ENCODE measurements at regions not wholly inside any gene's neighbourhood (a gene's known extent, or its start where the extent isn't known, plus 50 kb on each side); places are given as distances from the start of the nearest gene placed in this dataset.
A peak's percentile ranks its signal among the peaks of the same experiment; 100 is the strongest.

DNA sequence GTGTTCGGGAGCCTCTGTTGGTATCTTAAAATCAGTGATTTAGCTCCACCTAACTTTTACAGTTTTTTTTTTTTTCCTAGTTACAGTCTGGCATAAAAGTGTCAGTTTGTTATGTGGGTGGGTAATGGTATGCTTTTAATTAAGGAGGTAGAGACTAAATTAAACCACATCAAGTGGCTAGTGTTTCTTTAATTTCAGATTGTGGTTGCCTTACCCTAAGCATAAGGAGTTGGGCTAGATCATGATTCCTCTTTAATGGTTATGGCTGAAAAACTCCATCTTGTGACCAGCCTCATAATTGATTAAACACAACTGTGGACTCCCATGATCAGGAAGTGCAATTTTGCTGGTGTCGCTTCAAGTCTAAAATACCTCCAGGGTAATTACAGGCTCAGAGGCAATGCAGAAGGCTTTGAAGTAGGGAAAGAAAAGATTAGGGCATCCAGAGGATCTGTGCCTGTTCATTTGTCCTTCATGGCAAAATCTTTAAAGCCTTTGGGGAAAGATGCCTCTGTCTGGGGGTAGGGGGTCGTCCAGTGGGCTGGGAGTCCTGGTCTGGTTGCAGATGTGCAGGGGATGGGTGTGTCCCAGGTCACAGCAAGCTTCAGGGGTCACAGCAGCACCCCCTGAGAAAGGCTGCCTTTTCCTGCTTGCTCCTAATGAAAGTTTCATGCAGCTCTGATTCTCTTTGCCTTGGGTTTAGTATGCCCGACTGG is 579.2 kb downstream of the BCL11A start:
- DNase-seq (ENCODE audit: low spot score), result peak; percentile 76

DNA sequence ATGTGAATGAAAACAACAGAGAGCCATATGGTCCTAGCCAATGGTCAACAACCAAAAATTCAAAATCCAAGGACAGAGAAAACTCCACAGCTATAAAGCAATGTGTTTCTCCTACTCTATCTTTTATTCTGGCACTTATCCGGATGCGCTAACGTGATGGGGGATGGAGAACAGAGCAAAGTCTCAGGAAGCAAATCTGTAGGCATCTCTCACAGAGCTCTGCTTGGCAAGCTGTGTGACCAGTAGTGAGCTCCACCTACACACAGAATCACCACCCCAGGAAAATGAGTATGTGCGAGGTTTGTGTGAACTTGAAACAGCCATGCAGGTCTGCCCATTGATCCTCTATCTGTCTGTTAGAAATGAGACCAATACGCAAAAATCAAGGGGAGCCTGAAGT is 584.3 kb downstream of the BCL11A start:
- no peak for DNase-seq (ENCODE audit: low spot score)

DNA sequence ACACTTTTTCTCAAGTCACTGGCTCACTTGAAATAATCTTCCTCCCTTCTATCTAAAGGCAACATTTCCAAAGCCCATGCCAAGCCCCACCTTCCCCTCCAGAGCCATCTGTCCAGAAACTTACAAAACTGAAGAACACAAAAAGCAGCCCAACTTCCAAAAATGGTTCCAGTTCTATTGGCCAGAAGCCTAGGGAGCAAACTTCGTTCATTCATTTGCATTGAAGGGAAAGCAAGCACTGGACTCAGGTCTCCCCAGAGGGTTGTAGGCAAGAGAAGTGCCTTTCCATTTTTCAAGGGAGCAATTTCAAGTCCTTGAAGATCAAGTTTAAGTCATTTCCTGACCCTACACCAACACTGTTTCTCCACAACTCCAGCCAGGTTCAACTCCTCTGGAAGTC is 585.0 kb downstream of the BCL11A start:
- no peak for DNase-seq (ENCODE audit: low spot score)

DNA sequence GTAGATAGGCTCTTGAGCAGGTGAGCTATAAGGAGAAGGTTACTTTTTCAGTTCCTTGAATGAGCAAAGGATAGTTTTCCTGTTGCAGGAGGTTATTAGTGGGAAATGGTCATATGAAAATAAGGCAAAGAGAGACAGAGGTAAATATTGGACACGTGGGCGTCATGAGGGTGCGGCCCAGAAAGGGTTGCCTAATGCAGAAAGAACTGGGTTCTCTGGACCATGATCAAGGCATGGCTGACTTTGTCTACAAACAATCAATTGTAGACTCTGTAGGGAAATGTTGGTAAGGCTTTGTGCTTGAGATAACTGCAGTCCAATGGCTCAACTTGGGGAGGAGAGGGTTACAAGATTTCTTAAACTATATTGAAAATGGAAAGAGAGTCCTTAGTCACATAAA is 585.8 kb downstream of the BCL11A start:
- no peak for DNase-seq (ENCODE audit: low spot score)

DNA sequence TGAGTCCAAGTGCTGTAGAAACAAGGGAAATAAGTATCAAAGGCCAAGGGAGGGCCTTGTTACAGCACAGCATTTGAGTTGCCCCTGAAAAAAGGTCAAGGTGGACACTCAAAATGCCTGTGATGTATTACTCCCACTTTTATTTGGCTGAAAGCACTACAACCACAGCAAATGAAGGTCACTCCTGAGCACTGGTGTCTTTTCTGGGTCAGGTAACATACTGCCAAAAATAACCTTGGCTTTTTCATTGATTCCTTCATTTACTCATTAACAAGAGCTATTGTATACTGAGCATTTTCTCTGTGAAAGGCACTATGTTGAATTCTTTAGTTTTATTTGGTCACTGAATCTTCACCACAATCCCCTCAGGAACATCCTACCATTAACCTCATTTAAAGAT is 590.3 kb downstream of the BCL11A start:
- no peak for DNase-seq (ENCODE audit: low spot score)

DNA sequence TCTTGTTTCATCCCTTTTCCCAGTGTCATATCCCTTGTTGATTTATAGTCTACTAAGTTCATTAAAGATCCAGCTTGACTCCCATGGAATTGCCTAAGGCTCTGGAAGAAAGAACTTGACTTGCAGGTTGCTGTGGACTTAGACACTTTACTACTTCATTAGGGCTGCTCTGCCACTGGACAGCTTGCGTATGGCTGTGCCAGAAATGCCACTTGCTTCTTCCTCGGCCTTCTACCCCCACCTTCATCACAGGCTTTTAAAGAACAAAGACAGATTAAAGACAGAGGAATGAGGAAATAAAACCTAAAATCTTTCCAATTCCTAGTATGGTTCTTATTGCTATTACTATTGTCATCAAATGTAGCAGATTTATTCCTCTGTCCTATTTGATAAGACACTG is 591.7 kb downstream of the BCL11A start:
- no peak for DNase-seq (ENCODE audit: low spot score)

DNA sequence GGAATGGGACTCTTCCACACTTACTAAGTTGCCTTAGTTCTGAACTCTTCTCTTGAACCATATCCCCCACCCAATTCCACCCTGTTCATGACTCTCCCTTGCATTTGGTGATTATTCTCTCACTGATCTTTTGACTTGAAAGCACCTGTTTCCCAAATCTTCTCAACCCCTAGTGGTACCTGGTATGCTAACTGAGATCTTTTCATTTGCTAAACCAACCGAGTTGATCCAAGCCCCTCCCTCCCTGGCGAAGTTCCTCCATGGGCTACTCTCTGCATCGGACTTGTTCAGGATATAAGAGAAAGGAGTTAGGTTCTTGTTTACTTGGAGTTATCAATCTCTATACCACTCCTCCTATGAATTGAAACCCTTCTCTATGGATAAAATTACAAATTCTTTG is 593.5 kb downstream of the BCL11A start:
- no peak for DNase-seq (ENCODE audit: low spot score)

DNA sequence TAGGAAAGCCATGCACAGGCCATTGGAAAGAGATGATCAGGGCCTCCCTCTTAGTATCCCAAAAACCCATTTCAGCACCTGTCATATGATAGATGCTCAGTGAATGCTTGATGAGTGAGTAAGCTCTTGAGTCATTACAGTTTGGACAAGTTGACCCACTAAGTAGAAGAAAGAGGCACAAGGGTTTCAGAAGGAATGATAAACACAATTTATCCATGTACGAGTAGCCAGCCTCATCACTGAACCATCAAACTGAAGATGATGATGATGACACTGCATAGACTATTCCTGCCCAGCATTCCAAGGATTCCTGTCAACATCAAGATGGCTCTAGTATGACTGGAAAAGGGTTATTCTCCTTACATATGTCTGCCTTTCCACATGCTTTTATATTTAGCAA is 596.0 kb downstream of the BCL11A start:
- no peak for DNase-seq (ENCODE audit: low spot score)

DNA sequence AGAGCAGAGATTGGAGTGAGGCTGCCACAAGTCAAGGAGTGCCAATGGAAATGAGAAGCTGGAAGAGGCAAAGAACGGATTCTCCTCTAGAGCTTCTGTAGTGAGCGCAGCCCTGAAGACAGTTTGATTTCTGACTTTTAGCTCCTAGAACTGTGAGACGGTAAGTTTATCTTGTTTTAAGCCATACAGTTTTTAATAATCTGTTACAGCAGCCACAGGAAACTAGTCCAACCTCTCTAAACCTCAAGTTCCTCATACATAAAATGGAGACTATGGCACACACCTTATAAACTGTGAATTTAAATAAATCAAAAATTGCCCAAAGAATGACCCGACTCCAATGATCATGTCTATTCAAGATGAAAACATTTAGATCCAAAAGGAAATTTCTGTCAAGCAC is 596.5 kb downstream of the BCL11A start:
- DNase-seq (ENCODE audit: low spot score), result no peak

DNA sequence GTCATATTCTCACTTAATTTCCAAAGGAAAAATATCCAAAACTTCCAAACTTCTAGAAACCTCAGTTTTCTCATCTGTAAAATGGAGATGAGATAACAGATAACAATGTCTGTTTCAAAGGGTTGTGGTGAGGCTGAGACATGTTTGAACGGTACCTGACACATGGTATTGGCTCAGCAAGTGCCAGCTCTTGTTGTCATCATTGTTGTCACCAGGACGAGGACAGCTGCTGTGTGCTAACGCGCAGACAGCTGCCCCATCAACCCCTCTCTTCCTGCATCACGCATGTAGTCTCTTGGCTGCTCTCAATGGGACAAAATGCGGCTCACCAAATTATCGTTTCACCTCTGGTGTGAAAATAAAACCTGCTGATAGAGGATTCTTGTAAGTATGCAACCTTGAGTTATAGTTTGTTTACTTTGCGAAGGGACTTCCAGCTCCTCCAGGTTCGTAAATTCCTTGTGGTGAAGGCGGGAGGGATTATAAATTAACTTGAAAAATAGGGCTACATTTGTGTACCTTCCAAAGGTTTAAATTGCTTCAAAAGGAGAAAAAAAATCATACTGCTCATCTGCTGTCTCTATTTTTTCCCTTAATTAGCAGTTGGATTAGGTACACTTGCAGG is 605.4 kb downstream of the BCL11A start:
- DNase-seq (ENCODE audit: low spot score), result no peak

DNA sequence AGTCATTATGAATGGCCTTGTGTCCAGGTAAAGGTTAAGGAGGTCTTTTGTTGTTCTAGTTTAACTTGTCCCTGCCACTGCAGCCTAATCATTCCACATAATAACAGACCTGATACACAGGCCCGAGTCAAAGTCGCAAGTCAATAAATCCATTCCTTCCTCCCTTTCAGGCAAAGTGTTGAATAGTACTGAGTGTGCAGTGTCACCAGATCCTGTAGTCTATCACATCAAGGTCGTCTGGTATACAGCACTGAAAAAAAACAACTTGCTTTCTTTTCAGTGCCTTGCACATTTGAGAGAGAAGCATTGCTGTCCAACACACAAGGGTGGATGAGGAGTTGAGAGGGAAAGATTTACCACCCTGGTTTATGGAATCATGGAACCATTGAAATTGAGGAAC is 606.2 kb downstream of the BCL11A start:
- no peak for DNase-seq (ENCODE audit: low spot score)

DNA sequence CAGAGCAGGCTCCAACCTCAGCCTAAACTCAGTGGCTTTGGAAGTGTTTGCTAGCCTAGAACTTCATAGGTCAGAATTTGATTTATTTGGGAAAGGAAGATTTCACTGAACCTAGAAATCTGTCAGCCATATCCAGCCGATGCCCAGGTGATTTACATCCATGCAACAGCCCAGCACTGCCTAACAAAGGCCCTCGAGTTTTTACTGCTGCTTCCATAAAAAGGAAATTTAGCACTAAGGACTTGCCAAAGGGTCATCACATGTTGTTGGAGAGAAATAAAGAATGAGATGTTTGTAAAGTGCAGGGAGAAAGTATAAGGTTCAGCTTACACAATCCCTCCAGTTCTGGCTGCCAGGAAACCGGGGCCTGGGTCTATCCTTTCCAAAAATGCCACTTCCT is 614.2 kb downstream of the BCL11A start:
- DNase-seq (ENCODE audit: low spot score), result no peak

DNA sequence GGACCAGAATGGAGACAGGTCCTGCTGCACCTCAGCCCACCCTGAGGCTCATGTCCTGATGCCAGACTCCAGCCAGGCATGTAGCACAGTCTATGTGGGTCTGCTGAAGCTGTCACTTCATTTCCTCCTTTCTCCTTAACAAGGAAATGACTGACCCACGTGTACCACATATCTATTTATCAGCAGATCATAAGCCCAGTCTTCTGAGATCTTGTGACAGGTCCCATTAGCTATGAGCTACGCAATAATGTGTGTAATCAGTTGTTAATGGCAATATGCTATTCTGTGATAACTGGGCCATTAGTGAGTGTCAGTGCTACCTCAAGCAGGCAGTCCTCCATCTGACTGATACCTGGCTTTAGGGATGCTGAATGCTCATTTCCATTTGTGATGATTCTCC is 615.3 kb downstream of the BCL11A start:
- DNase-seq (ENCODE audit: low spot score), result no peak

DNA sequence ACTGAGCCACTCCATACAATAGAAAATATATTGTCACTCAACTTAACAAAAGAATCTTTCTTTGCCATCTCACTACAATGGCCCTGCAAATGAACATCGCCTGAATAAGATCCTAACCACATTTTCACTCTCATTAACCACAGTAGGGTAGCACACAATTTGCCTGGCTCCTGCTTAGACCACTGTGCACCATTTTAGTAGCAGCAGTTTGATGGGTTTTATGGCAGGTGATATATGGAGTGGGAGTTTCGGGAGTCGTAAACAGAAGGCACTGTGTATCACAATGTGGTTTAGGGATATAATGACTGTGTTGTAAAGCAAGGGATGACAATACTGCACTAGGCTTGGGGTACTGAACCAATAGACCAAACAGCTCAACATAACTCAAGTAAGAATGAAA is 617.4 kb downstream of the BCL11A start:
- DNase-seq (ENCODE audit: low spot score), result peak; percentile 77

DNA sequence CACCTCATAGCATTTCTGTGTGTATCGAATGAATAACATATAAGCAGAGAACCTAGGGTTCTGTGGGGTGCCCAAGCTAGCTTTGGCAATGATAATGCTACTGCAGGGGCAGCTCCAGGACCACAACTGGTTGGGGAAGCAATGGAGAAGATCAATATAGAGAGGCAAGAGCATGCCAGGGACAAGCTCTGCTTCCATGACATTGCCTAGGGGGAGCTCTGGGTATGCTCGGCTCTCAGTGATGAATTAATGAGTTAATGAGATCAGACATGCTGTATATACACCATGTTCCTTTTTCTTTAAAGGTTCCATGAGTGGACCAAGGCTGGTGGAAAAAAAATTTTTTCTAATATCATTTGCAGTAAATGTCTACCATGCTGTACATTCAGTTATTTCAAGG is 618.4 kb downstream of the BCL11A start:
- DNase-seq (ENCODE audit: low spot score), result no peak

DNA sequence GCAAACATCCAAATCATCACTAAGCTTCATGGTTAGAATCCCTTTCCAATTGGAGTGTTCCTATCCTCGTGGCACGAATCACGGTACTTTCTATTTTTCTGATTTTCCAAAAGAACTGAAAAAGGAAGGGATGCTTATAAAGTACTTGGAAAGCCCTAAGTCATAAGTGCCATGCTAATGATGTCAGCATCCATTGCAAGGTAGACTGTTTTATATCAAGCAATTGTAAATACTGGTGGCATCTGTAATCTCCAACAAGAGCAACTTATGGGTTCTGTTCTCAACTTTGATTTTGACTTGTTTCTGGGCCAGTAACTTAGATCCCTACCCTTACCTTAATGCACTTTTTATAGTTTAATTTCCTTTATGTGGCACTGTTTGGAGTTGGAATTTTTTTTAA is 619.5 kb downstream of the BCL11A start:
- no peak for DNase-seq (ENCODE audit: low spot score)

DNA sequence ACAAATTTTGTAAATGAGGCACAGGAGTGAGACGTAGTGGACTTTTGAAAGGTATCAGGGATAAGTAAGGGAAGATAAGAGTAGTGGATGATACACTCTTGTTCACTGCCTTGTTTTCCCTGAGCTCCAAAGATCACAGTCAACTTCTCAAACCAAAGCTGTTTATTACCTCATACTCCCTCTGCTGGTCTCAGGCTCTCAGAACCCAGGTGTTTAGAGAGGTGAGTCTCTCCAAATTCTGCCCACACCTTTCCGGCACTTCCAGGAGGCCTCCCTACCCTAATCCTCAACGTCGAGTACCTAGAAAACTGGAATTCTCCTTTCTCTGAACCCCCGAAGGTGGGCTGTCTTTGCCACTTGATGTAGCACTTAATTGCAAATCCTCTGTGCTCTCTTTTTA is 621.1 kb downstream of the BCL11A start:
- DNase-seq (ENCODE audit: low spot score), result no peak

DNA sequence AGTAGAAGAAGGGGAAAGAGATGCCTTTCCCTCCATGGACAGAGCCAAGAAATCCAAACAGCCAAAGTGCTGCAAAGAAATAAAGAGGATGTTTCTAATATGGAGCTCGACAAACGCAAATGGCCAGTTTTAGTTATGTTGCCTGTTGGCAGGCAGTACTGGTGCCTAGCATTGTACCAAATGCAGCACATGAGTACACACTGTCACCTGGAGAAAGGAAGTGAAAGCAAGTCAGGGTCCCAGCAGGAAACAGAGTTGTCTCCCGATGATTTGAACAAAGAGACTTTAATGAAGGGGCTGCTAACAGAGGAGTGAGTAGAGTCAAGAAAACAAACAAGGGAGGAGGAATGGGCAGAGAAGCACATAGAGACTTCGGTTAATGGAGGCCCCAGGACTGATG is 623.0 kb downstream of the BCL11A start:
- no peak for DNase-seq (ENCODE audit: low spot score)

DNA sequence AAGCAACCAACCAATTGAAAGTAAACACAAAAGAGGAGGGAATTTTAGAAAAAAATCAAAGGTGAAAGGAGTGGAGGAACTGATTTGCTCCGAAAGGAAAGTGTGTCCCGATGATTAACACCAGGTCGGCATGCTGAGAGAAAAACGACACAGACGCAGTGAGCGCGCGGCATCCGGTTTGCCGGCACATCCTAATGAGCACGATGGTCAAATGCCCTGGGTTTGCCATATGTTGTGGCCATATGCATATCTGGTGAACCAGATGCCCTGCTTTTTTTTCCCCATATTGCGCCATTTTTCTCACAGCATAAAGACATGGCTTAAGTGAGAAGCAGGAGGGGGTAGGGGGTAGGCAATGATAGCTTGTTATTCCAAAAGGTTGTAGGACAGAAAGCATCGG is 626.7 kb downstream of the BCL11A start:
- no peak for DNase-seq (ENCODE audit: low spot score)

DNA sequence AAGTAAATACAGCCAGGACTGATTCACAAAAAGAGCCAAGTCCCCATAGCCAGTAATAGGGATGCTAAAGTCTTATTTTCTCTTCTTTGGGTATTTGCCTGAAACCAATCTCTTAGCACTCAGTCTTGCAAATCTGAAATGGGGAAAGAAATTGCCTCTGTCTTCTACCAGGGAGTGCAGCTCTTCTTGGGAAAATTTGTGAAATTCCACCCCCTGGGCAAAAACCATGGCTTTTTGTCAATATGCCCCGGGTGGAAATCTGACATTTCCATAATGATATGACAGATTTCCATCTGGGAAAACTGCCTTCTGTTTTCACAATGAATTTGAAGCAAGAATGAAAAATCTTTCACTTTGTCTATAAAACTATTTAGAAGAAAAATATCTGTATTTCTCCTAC is 628.1 kb downstream of the BCL11A start:
- no peak for DNase-seq (ENCODE audit: low spot score)

DNA sequence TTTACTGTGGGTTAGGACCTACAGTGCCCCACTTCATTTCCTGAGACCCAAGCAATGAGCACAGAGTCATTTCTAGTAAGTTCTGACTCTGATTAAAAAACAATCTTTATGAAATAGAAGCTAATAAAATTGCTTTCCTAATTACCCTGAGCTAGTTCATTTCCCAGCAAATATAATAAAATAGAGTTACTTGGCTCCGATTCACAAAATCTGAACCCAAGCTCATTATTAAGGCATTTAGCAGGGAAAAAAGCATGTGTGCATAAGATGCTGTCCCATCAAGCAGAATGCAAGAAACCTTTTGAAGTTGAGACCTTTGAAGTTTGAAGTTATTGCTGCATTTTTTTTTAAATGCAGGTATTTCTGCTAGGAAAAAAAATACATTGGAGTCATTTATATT is 629.1 kb downstream of the BCL11A start:
- DNase-seq (ENCODE audit: low spot score), result no peak

DNA sequence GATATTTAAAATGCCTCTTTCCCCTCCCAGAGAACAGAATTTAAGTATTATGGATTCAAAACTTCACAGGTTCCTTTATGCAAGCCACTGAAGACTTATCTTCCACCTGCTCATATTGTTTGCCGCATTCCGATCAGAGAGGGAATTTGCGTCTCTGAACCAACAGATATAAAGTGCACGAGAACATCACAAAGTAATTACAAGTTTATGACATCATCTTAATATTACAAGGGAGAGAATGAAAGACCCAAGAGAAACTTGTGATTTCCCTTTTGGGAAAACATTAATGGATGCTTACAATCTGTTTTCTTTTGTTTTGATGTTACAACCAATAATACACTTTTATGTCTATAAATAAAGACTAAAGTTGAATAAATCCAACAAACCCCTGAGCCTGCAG is 631.0 kb downstream of the BCL11A start:
- DNase-seq (ENCODE audit: low spot score), result no peak

DNA sequence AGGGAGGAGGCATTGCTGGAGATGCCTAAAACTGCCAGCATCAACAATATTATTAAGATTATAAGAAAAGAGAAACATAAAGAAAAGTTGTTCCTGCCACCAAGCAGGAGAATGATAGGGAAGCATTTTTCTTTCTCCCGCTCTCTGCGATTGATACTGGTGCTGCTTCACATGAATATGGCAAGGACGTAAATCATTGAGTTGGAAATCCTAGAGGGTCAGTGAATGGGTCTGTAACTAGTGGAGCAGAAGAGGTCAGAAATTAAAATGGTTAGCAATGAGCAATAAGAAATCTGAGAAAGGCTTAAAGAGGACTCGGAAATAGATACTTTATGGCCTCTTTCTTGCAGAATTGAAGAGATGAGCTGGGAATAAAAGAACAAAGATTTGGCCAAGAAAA is 631.7 kb downstream of the BCL11A start:
- DNase-seq (ENCODE audit: low spot score), result no peak

DNA sequence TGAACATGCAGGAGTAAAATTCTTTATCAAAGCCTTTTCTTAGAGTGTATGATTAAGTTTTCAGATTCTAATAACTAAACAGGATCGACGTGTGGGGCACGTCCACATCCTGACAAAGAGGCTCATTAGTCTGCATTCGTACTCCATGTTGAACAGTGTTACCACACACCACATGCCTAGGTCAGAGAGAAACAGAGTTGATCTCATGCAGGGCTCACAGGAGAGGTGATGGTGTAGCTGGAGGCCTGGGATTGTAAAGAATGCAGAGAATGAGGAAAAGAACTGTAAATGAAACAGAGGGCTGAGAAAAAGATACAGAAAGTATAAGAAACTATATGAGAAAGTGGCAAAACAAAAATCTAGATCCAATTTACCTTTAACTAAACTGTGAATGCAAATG is 632.5 kb downstream of the BCL11A start:
- no peak for DNase-seq (ENCODE audit: low spot score)
